GM21381 (cell line): ENCODE measurements at regions not wholly inside any gene's neighbourhood (a gene's known extent, or its start where the extent isn't known, plus 50 kb on each side); places are given as distances from the start of the nearest gene placed in this dataset.
A peak's percentile ranks its signal among the peaks of the same experiment; 100 is the strongest.

Experiments
- ATAC-seq: cut with Tn5 transposase; IDR thresholded peaks from one replicate; pipeline ENCODE4 v1.9.1; 2021; ENCODE audit warnings: mild to moderate bottlenecking, moderate library complexity; ENCODE audit not compliant: unreplicated experiment

- ATAC-seq = no peak
Observed at GRCh38 chr5:93887678-93888077, 146.3 kb upstream of the POU5F2 start.

GRCh38 chr5:93886917-93887361 is 145.5 kb upstream of the POU5F2 start:
- ATAC-seq = no peak

- no peak for ATAC-seq
Observed at GRCh38 chr5:93886098-93886806, 144.9 kb upstream of the POU5F2 start.

- no peak for ATAC-seq
Observed at GRCh38 chr5:93884254-93884653, 142.9 kb upstream of the POU5F2 start.

GRCh38 chr5:93883459-93883858 is 142.1 kb upstream of the POU5F2 start:
- no peak for ATAC-seq

- ATAC-seq = no peak
Observed at GRCh38 chr5:93875693-93876092, 134.3 kb upstream of the POU5F2 start.

GRCh38 chr5:93874491-93874890 is 133.1 kb upstream of the POU5F2 start:
- ATAC-seq = peak; percentile 68

- peak; percentile 57 for ATAC-seq
Observed at GRCh38 chr5:93874080-93874479, 132.7 kb upstream of the POU5F2 start.

- ATAC-seq = no peak
Observed at GRCh38 chr5:93873211-93873736, 131.9 kb upstream of the POU5F2 start.

GRCh38 chr5:93870649-93871048 is 129.2 kb upstream of the POU5F2 start:
- no peak for ATAC-seq

GRCh38 chr5:93868851-93869250 is 127.5 kb upstream of the POU5F2 start:
- no peak for ATAC-seq

GRCh38 chr5:93850311-93850710 is 108.9 kb upstream of the POU5F2 start:
- no peak for ATAC-seq

GRCh38 chr5:93845376-93845775 is 104.0 kb upstream of the POU5F2 start:
- ATAC-seq = no peak

GRCh38 chr5:93831449-93831848 is 90.0 kb upstream of the POU5F2 start:
- no peak for ATAC-seq

- ATAC-seq = no peak
Observed at GRCh38 chr5:93830893-93831292, 89.5 kb upstream of the POU5F2 start.

GRCh38 chr5:93829346-93829745 is 87.9 kb upstream of the POU5F2 start:
- no peak for ATAC-seq

GRCh38 chr5:93821891-93822415 is 80.6 kb upstream of the POU5F2 start:
- no peak for ATAC-seq

- no peak for ATAC-seq
Observed at GRCh38 chr5:93819668-93820067, 78.3 kb upstream of the POU5F2 start.

GRCh38 chr5:93810780-93811179 is 69.4 kb upstream of the POU5F2 start:
- ATAC-seq = no peak

- no peak for ATAC-seq
Observed at GRCh38 chr5:93809430-93809829, 68.0 kb upstream of the POU5F2 start.

- no peak for ATAC-seq
Observed at GRCh38 chr5:93807846-93808245, 66.4 kb upstream of the POU5F2 start.

- ATAC-seq = no peak
Observed at GRCh38 chr5:93805616-93806379, 64.4 kb upstream of the POU5F2 start.
